ENCODE measurements at regions not wholly inside any gene's neighbourhood (a gene's known extent, or its start where the extent isn't known, plus 50 kb on each side); places are given as distances from the start of the nearest gene placed in this dataset.
"Not testable (repeated sequence)": the region's sequence is repeated elsewhere in the genome, so short reads cannot be mapped to it uniquely, and the experiment has no call there.

DNA sequence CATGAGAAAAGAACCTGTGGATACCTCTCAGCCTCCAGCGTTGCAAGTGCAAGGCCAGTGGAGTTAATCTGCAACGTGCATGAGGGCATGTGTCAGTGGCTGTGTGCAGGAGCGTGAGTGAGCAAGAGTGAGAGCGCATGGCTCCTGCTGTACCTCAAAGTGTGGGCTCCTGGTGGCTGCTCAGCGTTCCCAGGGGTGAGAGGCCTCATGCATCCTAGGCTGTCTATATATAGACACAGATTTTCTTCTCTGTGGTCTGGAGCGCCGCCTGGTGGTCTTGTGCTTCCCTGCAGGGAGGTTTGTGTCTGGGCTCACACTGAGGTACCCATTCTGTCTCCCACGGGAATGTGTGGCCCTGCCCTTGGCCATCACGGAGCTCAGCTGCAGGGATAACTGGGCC, 161.8 kb upstream of the POTEB2 start:
- TF ChIP-seq, protein P1, sequence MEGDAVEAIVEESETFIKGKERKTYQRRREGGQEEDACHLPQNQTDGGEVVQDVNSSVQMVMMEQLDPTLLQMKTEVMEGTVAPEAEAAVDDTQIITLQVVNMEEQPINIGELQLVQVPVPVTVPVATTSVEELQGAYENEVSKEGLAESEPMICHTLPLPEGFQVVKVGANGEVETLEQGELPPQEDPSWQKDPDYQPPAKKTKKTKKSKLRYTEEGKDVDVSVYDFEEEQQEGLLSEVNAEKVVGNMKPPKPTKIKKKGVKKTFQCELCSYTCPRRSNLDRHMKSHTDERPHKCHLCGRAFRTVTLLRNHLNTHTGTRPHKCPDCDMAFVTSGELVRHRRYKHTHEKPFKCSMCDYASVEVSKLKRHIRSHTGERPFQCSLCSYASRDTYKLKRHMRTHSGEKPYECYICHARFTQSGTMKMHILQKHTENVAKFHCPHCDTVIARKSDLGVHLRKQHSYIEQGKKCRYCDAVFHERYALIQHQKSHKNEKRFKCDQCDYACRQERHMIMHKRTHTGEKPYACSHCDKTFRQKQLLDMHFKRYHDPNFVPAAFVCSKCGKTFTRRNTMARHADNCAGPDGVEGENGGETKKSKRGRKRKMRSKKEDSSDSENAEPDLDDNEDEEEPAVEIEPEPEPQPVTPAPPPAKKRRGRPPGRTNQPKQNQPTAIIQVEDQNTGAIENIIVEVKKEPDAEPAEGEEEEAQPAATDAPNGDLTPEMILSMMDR (IDR thresholded peaks at IDR 0.05), result not testable (repeated sequence)
- TF ChIP-seq POLR2A (IDR thresholded peaks at IDR 0.05), result not testable (repeated sequence)
